B cell (primary cell): ENCODE measurements at regions not wholly inside any gene's neighbourhood (a gene's known extent, or its start where the extent isn't known, plus 50 kb on each side); places are given as distances from the start of the nearest gene placed in this dataset.
"Not testable (repeated sequence)": the region's sequence is repeated elsewhere in the genome, so short reads cannot be mapped to it uniquely, and the experiment has no call there.

Source experiments
- EZH2 ChIP-seq: IDR thresholded peaks from 2 replicates; pipeline ENCODE4 v1.6.1; 2012; ENCODE audit warnings: borderline replicate concordance, low read depth, mild to moderate bottlenecking, moderate library complexity, low read length; ENCODE audit not compliant: insufficient read depth, poor library complexity, severe bottlenecking
- TF ChIP-seq, protein P1 (sequence below): fragments of 200-600 bp; IDR thresholded peaks from one replicate; pipeline ENCODE4 v1.8.0; 2022; ENCODE audit warnings: antibody characterized with exemption, mild to moderate bottlenecking

- TF ChIP-seq, protein P1, sequence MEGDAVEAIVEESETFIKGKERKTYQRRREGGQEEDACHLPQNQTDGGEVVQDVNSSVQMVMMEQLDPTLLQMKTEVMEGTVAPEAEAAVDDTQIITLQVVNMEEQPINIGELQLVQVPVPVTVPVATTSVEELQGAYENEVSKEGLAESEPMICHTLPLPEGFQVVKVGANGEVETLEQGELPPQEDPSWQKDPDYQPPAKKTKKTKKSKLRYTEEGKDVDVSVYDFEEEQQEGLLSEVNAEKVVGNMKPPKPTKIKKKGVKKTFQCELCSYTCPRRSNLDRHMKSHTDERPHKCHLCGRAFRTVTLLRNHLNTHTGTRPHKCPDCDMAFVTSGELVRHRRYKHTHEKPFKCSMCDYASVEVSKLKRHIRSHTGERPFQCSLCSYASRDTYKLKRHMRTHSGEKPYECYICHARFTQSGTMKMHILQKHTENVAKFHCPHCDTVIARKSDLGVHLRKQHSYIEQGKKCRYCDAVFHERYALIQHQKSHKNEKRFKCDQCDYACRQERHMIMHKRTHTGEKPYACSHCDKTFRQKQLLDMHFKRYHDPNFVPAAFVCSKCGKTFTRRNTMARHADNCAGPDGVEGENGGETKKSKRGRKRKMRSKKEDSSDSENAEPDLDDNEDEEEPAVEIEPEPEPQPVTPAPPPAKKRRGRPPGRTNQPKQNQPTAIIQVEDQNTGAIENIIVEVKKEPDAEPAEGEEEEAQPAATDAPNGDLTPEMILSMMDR: not testable (repeated sequence)
- TF ChIP-seq EZH2: not testable (repeated sequence)
These were observed 1139.1 kb downstream of the RPIA start for GRCh38 chr2:89830341-89831218.
